HL-60 (cell line): ENCODE measurements at regions not wholly inside any gene's neighbourhood (a gene's known extent, or its start where the extent isn't known, plus 50 kb on each side); places are given as distances from the start of the nearest gene placed in this dataset.

Source experiments
- DNase-seq, 2 experiments: peaks; one replicate each; pipeline ENCODE4 v3.0.0-alpha.2; 2010 to 2020; ENCODE audit warnings: low read depth in 1 of 2, low spot score in 1 of 2
- H3K27ac ChIP-seq: fragments of 250-450 bp; sonication (Bioruptor Pico); replicated peaks from 2 replicates; pipeline ENCODE4 v1.5.1; 2020; ENCODE audit warnings: mild to moderate bottlenecking, moderate library complexity
- H3K27me3 ChIP-seq: fragments of 250-450 bp; sonication (Bioruptor Pico); 2 replicates; pipeline ENCODE4 v1.5.1; 2021; ENCODE audit warnings: mild to moderate bottlenecking, moderate library complexity; ENCODE audit not compliant: insufficient read depth, poor library complexity, severe bottlenecking
- H3K4me3 ChIP-seq: replicated peaks from 2 replicates; pipeline ENCODE4 v1.5.1; 2011; ENCODE audit warnings: mild to moderate bottlenecking, control low read depth, low read length; ENCODE audit not compliant: insufficient read depth
- GABPA ChIP-seq: IDR thresholded peaks from 2 replicates; pipeline ENCODE4 v1.6.1; 2012; ENCODE audit warnings: low read depth
- POLR2AphosphoS5 ChIP-seq: IDR thresholded peaks from 2 replicates; pipeline ENCODE4 v1.6.1; 2012; ENCODE audit warnings: low read depth
- SPI1 ChIP-seq: IDR thresholded peaks from 2 replicates; pipeline ENCODE4 v1.6.1; 2012; ENCODE audit warnings: low read depth, mild to moderate bottlenecking, borderline replicate concordance
- TF ChIP-seq, protein P1 (sequence below): IDR thresholded peaks from one replicate; pipeline ENCODE4 v1.5.1; 2011; ENCODE audit warnings: low read length, control low read depth, inconsistent platforms; ENCODE audit not compliant: insufficient read depth
- TF ChIP-seq, protein P2 (sequence below): IDR thresholded peaks from 2 replicates; pipeline ENCODE4 v1.6.1; 2012; ENCODE audit warnings: low read depth; ENCODE audit not compliant: insufficient replicate concordance

DNA sequence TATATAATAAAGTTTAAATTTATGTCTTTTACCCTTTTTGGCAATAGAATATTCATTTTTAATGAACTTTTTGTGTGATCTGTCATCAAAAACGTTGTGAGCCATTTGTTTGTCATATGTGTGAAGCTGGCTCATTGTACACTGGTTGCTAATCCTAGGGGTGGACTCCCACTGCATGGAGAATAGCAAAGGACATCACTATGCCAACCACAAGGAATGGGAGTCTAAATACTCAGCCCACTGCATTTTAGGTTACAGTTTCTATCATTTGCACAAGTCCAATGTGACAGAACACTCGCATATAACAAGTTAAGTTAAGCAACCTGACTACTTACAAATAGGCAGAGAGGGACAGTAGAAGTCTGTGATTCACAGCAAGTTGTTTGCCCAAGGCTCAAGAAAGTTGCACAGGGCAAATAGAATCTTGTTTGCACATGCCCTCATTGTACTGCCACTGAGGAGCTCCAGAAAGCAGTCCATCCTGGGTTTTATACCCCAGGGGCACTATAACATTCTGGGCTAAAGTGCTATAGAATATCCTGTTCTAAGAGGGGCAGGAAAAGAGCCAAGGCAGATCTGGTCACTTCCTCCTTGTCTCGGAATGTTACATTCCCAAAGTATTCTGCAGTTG lies 545.9 kb upstream of the GCFC2 start:
- DNase-seq, result no peak
- TF ChIP-seq, protein P1, sequence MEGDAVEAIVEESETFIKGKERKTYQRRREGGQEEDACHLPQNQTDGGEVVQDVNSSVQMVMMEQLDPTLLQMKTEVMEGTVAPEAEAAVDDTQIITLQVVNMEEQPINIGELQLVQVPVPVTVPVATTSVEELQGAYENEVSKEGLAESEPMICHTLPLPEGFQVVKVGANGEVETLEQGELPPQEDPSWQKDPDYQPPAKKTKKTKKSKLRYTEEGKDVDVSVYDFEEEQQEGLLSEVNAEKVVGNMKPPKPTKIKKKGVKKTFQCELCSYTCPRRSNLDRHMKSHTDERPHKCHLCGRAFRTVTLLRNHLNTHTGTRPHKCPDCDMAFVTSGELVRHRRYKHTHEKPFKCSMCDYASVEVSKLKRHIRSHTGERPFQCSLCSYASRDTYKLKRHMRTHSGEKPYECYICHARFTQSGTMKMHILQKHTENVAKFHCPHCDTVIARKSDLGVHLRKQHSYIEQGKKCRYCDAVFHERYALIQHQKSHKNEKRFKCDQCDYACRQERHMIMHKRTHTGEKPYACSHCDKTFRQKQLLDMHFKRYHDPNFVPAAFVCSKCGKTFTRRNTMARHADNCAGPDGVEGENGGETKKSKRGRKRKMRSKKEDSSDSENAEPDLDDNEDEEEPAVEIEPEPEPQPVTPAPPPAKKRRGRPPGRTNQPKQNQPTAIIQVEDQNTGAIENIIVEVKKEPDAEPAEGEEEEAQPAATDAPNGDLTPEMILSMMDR, result no peak
- TF ChIP-seq SPI1 (no peak), GABPA (no peak), POLR2AphosphoS5 (no peak)
- TF ChIP-seq, protein P2, sequence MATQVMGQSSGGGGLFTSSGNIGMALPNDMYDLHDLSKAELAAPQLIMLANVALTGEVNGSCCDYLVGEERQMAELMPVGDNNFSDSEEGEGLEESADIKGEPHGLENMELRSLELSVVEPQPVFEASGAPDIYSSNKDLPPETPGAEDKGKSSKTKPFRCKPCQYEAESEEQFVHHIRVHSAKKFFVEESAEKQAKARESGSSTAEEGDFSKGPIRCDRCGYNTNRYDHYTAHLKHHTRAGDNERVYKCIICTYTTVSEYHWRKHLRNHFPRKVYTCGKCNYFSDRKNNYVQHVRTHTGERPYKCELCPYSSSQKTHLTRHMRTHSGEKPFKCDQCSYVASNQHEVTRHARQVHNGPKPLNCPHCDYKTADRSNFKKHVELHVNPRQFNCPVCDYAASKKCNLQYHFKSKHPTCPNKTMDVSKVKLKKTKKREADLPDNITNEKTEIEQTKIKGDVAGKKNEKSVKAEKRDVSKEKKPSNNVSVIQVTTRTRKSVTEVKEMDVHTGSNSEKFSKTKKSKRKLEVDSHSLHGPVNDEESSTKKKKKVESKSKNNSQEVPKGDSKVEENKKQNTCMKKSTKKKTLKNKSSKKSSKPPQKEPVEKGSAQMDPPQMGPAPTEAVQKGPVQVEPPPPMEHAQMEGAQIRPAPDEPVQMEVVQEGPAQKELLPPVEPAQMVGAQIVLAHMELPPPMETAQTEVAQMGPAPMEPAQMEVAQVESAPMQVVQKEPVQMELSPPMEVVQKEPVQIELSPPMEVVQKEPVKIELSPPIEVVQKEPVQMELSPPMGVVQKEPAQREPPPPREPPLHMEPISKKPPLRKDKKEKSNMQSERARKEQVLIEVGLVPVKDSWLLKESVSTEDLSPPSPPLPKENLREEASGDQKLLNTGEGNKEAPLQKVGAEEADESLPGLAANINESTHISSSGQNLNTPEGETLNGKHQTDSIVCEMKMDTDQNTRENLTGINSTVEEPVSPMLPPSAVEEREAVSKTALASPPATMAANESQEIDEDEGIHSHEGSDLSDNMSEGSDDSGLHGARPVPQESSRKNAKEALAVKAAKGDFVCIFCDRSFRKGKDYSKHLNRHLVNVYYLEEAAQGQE, result no peak
- no peak overlapping the region for H3K4me3 ChIP-seq
- no peak overlapping the region for H3K27ac ChIP-seq
- no peaks in the 10 kb centered on the region for H3K27me3 ChIP-seq

DNA sequence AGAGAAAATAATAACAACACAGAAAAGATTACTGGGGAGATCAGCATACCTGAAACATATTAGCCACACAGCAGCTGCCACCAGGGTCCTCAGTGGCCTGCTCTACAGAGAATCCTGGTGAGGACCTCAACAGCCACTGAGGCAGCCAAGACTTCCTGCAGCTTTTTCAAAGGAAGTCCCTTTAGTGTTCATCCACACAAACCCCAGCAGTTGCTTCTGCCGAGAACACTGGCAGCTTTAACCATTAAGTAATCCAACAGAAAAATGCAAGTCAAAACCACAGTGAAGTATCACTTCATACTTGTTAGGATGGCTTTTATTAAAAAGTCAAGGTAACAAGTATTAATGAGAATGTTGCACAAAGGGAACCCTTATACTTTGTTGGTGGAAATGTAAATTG lies 542.0 kb upstream of the GCFC2 start:
- Histone ChIP-seq H3K27me3 (no peaks in the 10 kb centered on the region), H3K27ac (no peak overlapping the region), H3K4me3 (no peak overlapping the region)
- no peak for DNase-seq
- TF ChIP-seq, protein P2, result no peak
- TF ChIP-seq, protein P1, result no peak
- TF ChIP-seq POLR2AphosphoS5 (no peak), GABPA (no peak), SPI1 (no peak)

DNA sequence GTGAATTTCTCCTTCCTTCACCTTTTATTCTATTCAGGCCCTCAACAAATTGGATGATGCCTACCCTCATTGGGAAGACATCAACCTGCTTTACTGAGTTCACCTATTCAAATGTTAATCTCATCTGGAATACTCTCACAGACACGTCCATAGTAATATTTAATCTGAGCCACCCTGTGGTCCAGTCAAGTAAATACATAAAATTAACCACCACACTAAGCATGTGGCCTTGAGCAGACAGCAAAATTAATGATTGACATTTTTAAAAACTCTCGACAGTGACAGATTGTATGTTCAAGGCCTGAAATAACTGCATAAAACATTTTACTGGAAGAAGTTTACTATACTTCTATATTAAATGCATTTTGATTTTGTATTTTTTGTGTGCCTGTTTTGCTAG lies 540.6 kb upstream of the GCFC2 start:
- Histone ChIP-seq H3K27me3 (no peaks in the 10 kb centered on the region), H3K4me3 (no peak overlapping the region), H3K27ac (no peak overlapping the region)
- TF ChIP-seq, protein P1, result no peak
- TF ChIP-seq GABPA, result no peak
- TF ChIP-seq POLR2AphosphoS5, result no peak
- TF ChIP-seq SPI1, result no peak
- TF ChIP-seq, protein P2, result no peak
- no peak for DNase-seq
